ENCODE measurements at regions not wholly inside any gene's neighbourhood (a gene's known extent, or its start where the extent isn't known, plus 50 kb on each side); places are given as distances from the start of the nearest gene placed in this dataset.

GRCh38 chr16:20247076-20247475 lies 80.2 kb downstream of the GP2 start:
- Histone ChIP-seq H2AFZ (ENCODE audit: low read depth, low read length) (no peak overlapping the region), H3K4me3 (replicated peaks in 1 of 3; ENCODE audit: insufficient read depth in 1 of 3, low read depth in 1 of 3, low read length in 3 of 3) (no peak overlapping the region), H3K79me2 (ENCODE audit: control insufficient read depth, insufficient read depth, low read length) (no peaks in the 10 kb centered on the region), H3K4me2 (ENCODE audit: insufficient read depth, low read length) (no peak overlapping the region), H3K27me3 (ENCODE audit: control insufficient read depth in 2 of 2, insufficient read depth in 2 of 2, low read length in 2 of 2) (no peaks in the 10 kb centered on the region), H3K9ac (replicated peaks; ENCODE audit: extremely low read depth, insufficient read depth, low read length) (no peak overlapping the region), H3K9me1 (replicated peaks; ENCODE audit: control insufficient read depth, extremely low read depth, insufficient read depth, low read length) (no peaks in the 10 kb centered on the region), H3K4me1 (ENCODE audit: control insufficient read depth, extremely low read depth, insufficient read depth, low read length) (no peaks in the 10 kb centered on the region), H3K36me3 (ENCODE audit: control insufficient read depth in 2 of 2, extremely low read depth in 1 of 2, insufficient read depth in 2 of 2, low read length in 2 of 2) (no peaks in the 10 kb centered on the region), H4K20me1 (replicated peaks; ENCODE audit: control insufficient read depth, extremely low read depth, insufficient read depth, low read length) (no peaks in the 10 kb centered on the region), H3K9me3 (replicated peaks; ENCODE audit: control insufficient read depth, insufficient read depth, low read length) (no peaks in the 10 kb centered on the region), H3K27ac (ENCODE audit: insufficient read depth, low read depth, low read length) (no peak overlapping the region)
- POLR2A ChIA-PET = no interaction called here
- FAIRE-seq (no peak), DNase-seq (ENCODE audit: low read depth, low spot score) (no peak)
- dilution Hi-C loops (cut with MboI; ENCODE audit: extremely low pct_ligation_motif_present, low sequenced_read_pairs) = no loop called here
- BruUV-seq (replicated peaks) = no TSS peak
- no peak for TF ChIP-seq MAX (IDR thresholded peaks at IDR 0.05; ENCODE audit: insufficient read depth, insufficient read length)
- TF ChIP-seq GATA2 (IDR thresholded peaks at IDR 0.05; ENCODE audit: insufficient read depth, insufficient read length, low read depth, low read length) = no peak
- no peak for TF ChIP-seq CTCF (IDR thresholded peaks at IDR 0.05; ENCODE audit: extremely low read depth in 1 of 2, insufficient read depth in 1 of 2, low read depth in 1 of 2, low read length in 2 of 2)
- TF ChIP-seq JUN (IDR thresholded peaks at IDR 0.05; ENCODE audit: borderline replicate concordance, insufficient read depth, insufficient read length, low read depth) = no peak
- TF ChIP-seq POLR2AphosphoS5 (IDR thresholded peaks at IDR 0.05; ENCODE audit: insufficient read depth, low read depth, low read length) = no peak
- CTCF ChIA-PET = no interaction called here
- intact Hi-C loops (cut with micrococcal nuclease) = no loop called here

GRCh38 chr16:20243731-20244281 lies 83.5 kb downstream of the GP2 start:
- no peak for FAIRE-seq
- dilution Hi-C loops (cut with MboI; ENCODE audit: extremely low pct_ligation_motif_present, low sequenced_read_pairs) = no loop called here
- H2AFZ ChIP-seq (ENCODE audit: low read depth, low read length) = no peak overlapping the region

More at GRCh38 chr16:20243731-20244281, 83.5 kb downstream of the GP2 start:
- Histone ChIP-seq H3K9me3 (replicated peaks; ENCODE audit: control insufficient read depth, insufficient read depth, low read length) (peaks cover 2% of the 10 kb centered on the region), H3K36me3 (ENCODE audit: control insufficient read depth in 2 of 2, extremely low read depth in 1 of 2, insufficient read depth in 2 of 2, low read length in 2 of 2) (no peaks in the 10 kb centered on the region), H3K79me2 (ENCODE audit: control insufficient read depth, insufficient read depth, low read length) (no peaks in the 10 kb centered on the region), H4K20me1 (replicated peaks; ENCODE audit: control insufficient read depth, extremely low read depth, insufficient read depth, low read length) (no peaks in the 10 kb centered on the region), H3K4me3 (replicated peaks in 1 of 3; ENCODE audit: insufficient read depth in 1 of 3, low read depth in 1 of 3, low read length in 3 of 3) (no peak overlapping the region), H3K27ac (ENCODE audit: insufficient read depth, low read depth, low read length) (no peak overlapping the region), H3K4me1 (ENCODE audit: control insufficient read depth, extremely low read depth, insufficient read depth, low read length) (no peaks in the 10 kb centered on the region), H3K9me1 (replicated peaks; ENCODE audit: control insufficient read depth, extremely low read depth, insufficient read depth, low read length) (no peaks in the 10 kb centered on the region), H3K4me2 (ENCODE audit: insufficient read depth, low read length) (no peak overlapping the region), H3K9ac (replicated peaks; ENCODE audit: extremely low read depth, insufficient read depth, low read length) (no peak overlapping the region), H3K27me3 (ENCODE audit: control insufficient read depth in 2 of 2, insufficient read depth in 2 of 2, low read length in 2 of 2) (no peaks in the 10 kb centered on the region)
- BruUV-seq (replicated peaks) = no TSS peak
- intact Hi-C loops (cut with micrococcal nuclease) = no loop called here
- ChIA-PET POLR2A (no interaction called here), CTCF (no interaction called here)
- TF ChIP-seq MAX (IDR thresholded peaks at IDR 0.05; ENCODE audit: insufficient read depth, insufficient read length) = no peak
- TF ChIP-seq FOS (IDR thresholded peaks at IDR 0.05; ENCODE audit: borderline replicate concordance, insufficient read depth, low read length) = no peak
- no peak for DNase-seq (ENCODE audit: low read depth, low spot score)
